Left ventricle myocardium inferior (tissue), 1 donor: ENCODE measurements at regions not wholly inside any gene's neighbourhood (a gene's known extent, or its start where the extent isn't known, plus 50 kb on each side); places are given as distances from the start of the nearest gene placed in this dataset.

ENCODE experiments used
- DNase-seq: peaks from one replicate; pipeline ENCODE4 v3.0.0-alpha.2; 2020
- H3K27ac ChIP-seq: fragments of 200-600 bp; replicated peaks from 2 replicates; pipeline ENCODE4 v1.8.0; 2021
- H3K27me3 ChIP-seq: fragments of 200-600 bp; 2 replicates; pipeline ENCODE4 v1.8.0; 2021; ENCODE audit warnings: low read depth
- H3K36me3 ChIP-seq: fragments of 200-600 bp; 2 replicates; pipeline ENCODE4 v1.8.0; 2021
- H3K4me1 ChIP-seq: fragments of 200-600 bp; 2 replicates; pipeline ENCODE4 v1.8.0; 2021
- H3K4me3 ChIP-seq: fragments of 200-600 bp; 2 replicates; pipeline ENCODE4 v1.8.0; 2021; ENCODE audit warnings: mild to moderate bottlenecking, moderate library complexity
- H3K9me3 ChIP-seq: fragments of 200-600 bp; replicated peaks from 2 replicates; pipeline ENCODE4 v1.8.0; 2021
- intact Hi-C: fragments of 100-400 bp; cut with micrococcal nuclease; formaldehyde crosslinking; loops from one replicate; pipeline ENCODE4 v1.11.0; 2022
- TF ChIP-seq, protein P1 (sequence below): fragments of 200-600 bp; IDR thresholded peaks from 2 replicates; pipeline ENCODE4 v1.8.0; 2021; ENCODE audit warnings: antibody characterized with exemption, mild to moderate bottlenecking, borderline replicate concordance
- donor health status: DM: no; HTN: yes; CAD: no; lungs with severe emphysema.

DNA sequence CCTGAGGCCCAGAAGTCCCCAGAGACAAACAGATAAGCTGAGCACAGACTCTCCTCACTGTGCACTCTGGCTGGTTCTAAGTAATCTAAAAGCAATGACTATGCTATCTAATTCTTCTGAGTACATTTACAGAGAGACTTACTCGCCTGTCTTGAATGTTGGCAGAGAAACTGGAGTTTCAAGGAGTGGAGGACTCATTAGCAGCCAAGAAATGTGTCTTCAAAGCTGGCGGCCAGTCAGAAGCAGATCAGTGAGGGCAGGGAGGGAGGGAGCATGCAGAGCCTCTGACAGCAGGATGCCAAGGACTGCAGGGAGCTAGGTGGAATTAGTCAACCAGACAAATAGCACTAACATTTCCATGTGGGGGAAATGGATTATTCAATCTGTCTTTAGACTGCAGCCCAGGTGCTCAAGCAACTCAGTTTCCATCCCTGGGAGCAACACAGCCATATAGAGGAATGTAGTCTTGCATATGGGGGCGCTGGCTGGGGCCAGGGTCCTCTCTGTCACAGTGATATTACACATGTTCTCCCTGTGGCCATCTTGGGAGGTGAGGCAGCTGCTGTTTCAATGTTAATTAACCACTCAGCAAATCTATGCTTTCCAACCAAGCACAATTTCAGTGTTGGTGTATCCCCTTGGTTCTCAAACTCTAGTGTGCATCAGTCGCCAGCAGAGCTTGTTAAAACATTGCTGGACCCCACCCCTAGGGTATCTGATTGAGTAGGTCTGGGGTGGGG is 97.9 kb downstream of the CCNA1 start:
- Histone ChIP-seq H3K9me3 (peaks cover 5% of the 10 kb centered on the region), H3K4me3 (no peak overlapping the region), H3K36me3 (no peaks in the 10 kb centered on the region), H3K4me1 (no peaks in the 10 kb centered on the region), H3K27ac (no peak overlapping the region), H3K27me3 (no peaks in the 10 kb centered on the region)
- TF ChIP-seq, protein P1, sequence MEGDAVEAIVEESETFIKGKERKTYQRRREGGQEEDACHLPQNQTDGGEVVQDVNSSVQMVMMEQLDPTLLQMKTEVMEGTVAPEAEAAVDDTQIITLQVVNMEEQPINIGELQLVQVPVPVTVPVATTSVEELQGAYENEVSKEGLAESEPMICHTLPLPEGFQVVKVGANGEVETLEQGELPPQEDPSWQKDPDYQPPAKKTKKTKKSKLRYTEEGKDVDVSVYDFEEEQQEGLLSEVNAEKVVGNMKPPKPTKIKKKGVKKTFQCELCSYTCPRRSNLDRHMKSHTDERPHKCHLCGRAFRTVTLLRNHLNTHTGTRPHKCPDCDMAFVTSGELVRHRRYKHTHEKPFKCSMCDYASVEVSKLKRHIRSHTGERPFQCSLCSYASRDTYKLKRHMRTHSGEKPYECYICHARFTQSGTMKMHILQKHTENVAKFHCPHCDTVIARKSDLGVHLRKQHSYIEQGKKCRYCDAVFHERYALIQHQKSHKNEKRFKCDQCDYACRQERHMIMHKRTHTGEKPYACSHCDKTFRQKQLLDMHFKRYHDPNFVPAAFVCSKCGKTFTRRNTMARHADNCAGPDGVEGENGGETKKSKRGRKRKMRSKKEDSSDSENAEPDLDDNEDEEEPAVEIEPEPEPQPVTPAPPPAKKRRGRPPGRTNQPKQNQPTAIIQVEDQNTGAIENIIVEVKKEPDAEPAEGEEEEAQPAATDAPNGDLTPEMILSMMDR: no peak
- DNase-seq: no peak
- intact Hi-C loops: no loop called here

DNA sequence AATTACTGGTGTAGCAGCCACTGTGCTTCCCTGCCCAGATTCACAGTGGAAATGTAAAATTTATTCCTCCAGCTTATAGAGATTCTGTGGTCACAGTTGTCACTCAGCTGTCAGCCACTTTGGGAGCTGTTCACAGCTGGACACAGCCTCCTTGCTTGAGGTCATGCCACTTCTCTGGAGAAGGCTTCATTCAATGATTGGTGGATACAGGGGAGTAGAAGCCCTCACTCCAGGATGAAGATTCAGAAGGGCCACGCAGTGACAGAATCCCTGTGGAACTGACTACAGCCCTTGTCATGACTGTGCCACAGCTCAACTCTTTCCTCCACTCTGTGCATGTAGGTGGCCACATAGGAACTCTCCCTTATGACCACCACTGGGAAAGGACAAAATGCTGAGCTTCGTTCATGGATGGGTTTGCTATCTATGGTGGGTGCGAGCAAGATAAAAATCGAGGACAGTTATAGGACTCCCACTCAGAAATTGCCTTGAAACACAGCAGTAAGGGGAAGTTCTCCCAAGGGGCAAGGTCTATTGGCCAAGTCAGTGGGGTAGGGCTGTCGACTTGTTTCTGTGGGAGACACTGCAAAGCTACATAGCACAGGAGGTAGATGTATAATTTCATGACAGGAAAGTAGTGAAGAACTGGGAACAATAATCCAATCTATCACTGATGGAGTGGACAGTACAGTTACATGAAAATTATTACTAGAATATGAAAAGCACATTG is 98.7 kb downstream of the CCNA1 start:
- no peak for DNase-seq
- peaks cover 5% of the 10 kb centered on the region for H3K9me3 ChIP-seq
- H3K4me3 ChIP-seq: no peak overlapping the region
- TF ChIP-seq, protein P1: no peak
- intact Hi-C loops: no loop called here
- H3K27me3 ChIP-seq: no peaks in the 10 kb centered on the region
- H3K27ac ChIP-seq: no peak overlapping the region
- no peaks in the 10 kb centered on the region for H3K4me1 ChIP-seq
- H3K36me3 ChIP-seq: no peaks in the 10 kb centered on the region

DNA sequence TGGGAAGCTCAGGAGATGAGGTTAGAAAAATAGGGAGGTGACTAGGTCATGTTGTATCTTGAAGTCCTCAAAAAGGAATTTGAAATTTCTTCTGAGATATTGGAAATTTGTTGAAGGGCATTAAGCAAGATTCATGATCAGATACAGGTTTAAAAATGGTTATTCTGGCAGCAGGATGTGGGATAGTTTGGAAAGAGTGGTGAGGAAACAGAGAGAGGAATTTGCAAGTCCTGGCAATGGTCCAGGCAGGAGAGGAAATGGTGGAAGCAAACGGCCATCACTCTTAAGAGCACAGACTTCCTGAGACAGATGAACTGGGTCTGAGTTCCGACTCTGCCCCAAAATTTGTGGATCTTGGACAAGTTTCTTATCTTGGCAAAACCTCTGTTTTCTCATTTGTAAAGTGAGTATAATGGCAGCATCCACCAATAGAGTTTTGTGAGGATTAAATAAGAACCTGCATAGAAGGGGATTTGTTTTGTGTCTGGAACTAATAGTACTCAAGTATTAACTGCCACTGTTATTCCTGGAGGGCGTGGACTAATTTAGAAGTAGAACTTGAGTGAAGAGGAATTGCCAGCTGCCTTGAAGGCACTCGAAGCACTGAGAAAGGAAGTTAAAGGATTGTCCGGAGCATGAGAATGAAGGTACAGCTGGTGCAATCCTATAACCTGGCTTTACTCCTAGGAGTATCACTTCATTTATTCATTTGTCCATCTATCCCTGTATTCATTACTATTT is 99.6 kb downstream of the CCNA1 start:
- TF ChIP-seq, protein P1: no peak
- intact Hi-C loops: no loop called here
- no peak for DNase-seq
- Histone ChIP-seq H3K27me3 (no peaks in the 10 kb centered on the region), H3K4me3 (no peak overlapping the region), H3K4me1 (no peaks in the 10 kb centered on the region), H3K36me3 (no peaks in the 10 kb centered on the region), H3K9me3 (no peaks in the 10 kb centered on the region), H3K27ac (no peak overlapping the region)

DNA sequence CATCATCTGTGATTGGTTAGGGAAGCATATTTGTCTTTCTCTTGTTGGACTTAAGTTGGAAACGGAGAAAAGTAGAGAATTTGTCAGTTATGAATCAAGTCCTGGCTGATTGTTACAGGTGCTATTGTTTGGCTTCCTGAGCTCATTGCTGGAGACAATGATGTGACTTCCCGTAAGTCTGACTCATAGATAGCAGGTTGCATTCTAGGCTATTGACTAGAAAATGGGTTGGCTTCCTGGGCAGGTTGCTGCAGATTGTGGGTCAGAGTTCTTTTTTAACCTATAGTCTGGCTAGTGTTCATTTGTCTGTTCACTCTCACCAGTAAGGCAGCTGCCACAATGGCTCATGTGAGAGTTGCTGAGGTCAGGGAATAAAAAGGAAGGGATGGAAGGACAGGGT is 101.5 kb downstream of the CCNA1 start:
- Histone ChIP-seq H3K9me3 (peaks cover 9% of the 10 kb centered on the region), H3K27me3 (no peaks in the 10 kb centered on the region), H3K36me3 (no peaks in the 10 kb centered on the region), H3K27ac (no peak overlapping the region), H3K4me3 (no peak overlapping the region), H3K4me1 (no peaks in the 10 kb centered on the region)
- TF ChIP-seq, protein P1: no peak
- intact Hi-C loops: no loop called here
- DNase-seq: no peak

DNA sequence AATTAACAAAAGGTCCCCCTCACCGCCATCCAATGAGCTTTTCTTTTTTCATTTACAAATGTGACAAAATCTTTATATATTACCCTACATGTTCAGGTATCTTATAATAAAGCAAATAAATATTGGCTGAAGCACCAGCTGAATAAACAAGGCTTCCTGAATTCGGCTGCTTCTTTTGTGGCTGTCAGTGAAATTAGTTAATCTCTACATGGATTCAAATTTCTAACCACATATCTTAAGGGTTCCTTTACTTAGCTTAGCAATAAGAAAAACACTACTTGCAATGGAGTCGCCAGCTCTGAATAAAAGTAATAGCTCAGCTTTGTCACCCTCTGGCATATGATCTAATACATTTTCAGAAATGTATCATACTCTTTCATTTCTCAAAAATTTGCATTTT is 104.3 kb downstream of the CCNA1 start:
- intact Hi-C loops: no loop called here
- Histone ChIP-seq H3K4me1 (no peaks in the 10 kb centered on the region), H3K9me3 (peaks cover 23% of the 10 kb centered on the region), H3K27ac (no peak overlapping the region), H3K27me3 (no peaks in the 10 kb centered on the region), H3K36me3 (no peaks in the 10 kb centered on the region), H3K4me3 (no peak overlapping the region)
- no peak for DNase-seq
- TF ChIP-seq, protein P1: no peak
